Activated T-helper 17 cell treated with anti-CD3 and anti-CD28 coated beads, Interleukin-2, amount 50 U/mL, for 72 hours (primary cell): ENCODE measurements at regions not wholly inside any gene's neighbourhood (a gene's known extent, or its start where the extent isn't known, plus 50 kb on each side); places are given as distances from the start of the nearest gene placed in this dataset.
"Not testable (repeated sequence)": the region's sequence is repeated elsewhere in the genome, so short reads cannot be mapped to it uniquely, and the experiment has no call there.

Source experiments
- ATAC-seq: fragments of 150-1000 bp; cut with Tn5 transposase; replicated peaks from 2 replicates; pipeline ENCODE4 v1.10.0; 2021; ENCODE audit warnings: mild to moderate bottlenecking, moderate library complexity
- H3K27ac Mint-ChIP-seq: one replicate; pipeline ENCODE4 v1.8.0; 2022; ENCODE audit warnings: mixed read lengths
- H3K27me3 Mint-ChIP-seq: one replicate; pipeline ENCODE4 v1.8.0; 2022; ENCODE audit warnings: mixed read lengths
- H3K36me3 Mint-ChIP-seq: one replicate; pipeline ENCODE4 v1.8.0; 2022; ENCODE audit warnings: low read depth, mild to moderate bottlenecking, mixed read lengths
- H3K4me1 Mint-ChIP-seq: one replicate; pipeline ENCODE4 v1.8.0; 2022; ENCODE audit warnings: mixed read lengths
- H3K4me3 Mint-ChIP-seq: one replicate; pipeline ENCODE4 v1.8.0; 2022; ENCODE audit warnings: mild to moderate bottlenecking, mixed read lengths
- H3K9me3 Mint-ChIP-seq: one replicate; pipeline ENCODE4 v1.8.0; 2022; ENCODE audit warnings: mixed read lengths

DNA sequence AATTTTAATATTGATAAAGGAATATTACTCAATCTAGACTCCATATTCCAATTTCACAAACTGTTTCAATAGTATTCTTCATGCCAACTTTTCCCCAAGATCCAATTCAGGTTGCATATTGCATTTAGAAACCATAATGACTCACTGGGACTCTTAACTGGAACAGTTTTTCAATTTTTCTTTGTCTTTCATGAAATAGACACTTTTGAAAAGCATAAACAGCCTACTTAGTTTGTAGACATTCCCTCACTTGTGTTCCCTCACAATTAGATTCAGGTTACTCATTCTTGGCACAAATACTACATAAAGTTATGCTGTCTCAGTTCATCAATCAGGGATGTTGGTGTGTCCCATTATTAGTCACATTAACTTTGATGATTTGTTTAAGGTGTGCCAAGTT is 1768.4 kb upstream of the PIK3C3 start:
- H3K36me3 Mint-ChIP-seq: no peaks in the 10 kb centered on the region
- H3K27me3 Mint-ChIP-seq: no peaks in the 10 kb centered on the region
- no peaks in the 10 kb centered on the region for H3K4me1 Mint-ChIP-seq
- no peaks in the 10 kb centered on the region for H3K9me3 Mint-ChIP-seq
- no peak for ATAC-seq
- no peak overlapping the region for H3K4me3 Mint-ChIP-seq
- no peak overlapping the region for H3K27ac Mint-ChIP-seq

DNA sequence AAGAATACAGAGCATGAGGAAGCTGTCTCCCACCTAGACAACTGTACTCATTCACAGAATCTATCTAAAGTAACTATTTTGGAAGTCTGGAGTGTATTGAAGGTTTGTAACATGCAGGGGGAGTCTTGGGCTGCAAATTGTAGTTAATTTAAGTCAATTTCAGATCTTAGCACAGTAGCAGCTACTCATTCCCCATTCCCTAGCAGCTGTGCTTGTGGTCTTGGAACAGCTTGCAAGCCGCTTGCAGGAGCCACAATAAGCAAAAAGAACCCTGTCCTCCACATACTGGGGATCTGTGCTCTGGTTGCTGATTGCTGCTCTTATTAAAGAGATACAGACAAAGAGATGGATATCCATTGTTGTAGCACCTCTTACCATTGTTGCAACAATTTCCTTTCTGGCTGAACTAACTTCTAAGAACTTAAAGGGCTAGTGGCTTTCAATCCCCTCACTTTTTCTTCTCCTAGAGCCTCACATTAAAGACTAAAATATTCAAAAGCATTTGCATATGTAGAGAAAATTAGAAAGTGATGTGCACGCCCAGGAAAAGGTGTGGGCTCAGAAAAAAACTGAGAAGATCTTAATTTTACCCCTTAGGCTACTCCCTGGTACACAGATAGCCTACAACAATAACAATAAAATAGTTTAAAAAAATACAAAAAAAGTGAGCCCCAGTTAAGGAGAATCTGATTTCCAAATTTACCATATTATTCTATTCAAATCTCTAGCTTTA is 1775.1 kb upstream of the PIK3C3 start:
- H3K36me3 Mint-ChIP-seq: no peaks in the 10 kb centered on the region
- H3K27me3 Mint-ChIP-seq: no peaks in the 10 kb centered on the region
- no peaks in the 10 kb centered on the region for H3K4me1 Mint-ChIP-seq
- no peak overlapping the region for H3K4me3 Mint-ChIP-seq
- no peak overlapping the region for H3K27ac Mint-ChIP-seq
- H3K9me3 Mint-ChIP-seq: peaks cover 14% of the 10 kb centered on the region
- no peak for ATAC-seq

DNA sequence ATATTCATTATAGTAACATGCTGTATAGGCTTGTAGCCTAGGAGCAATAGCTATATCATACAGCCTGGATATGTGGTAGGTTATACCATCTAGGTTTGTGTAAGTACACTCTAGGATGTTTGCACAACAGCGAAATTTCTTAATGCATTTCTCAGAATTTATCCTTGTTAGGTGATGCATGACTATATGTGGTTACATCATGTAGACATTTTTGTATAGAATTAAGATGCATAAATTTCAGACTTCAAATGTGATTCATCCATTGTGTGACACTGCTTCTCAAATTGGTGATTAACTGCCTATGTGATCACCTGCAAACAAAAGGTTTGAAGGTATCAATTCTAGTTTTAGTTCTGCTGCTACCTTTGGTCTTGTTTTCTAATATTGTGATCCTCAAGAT is 1787.0 kb upstream of the PIK3C3 start:
- H3K36me3 Mint-ChIP-seq: no peaks in the 10 kb centered on the region
- no peak overlapping the region for H3K4me3 Mint-ChIP-seq
- no peaks in the 10 kb centered on the region for H3K4me1 Mint-ChIP-seq
- ATAC-seq: no peak
- H3K9me3 Mint-ChIP-seq: peaks cover 17% of the 10 kb centered on the region
- H3K27ac Mint-ChIP-seq: no peak overlapping the region
- no peaks in the 10 kb centered on the region for H3K27me3 Mint-ChIP-seq

DNA sequence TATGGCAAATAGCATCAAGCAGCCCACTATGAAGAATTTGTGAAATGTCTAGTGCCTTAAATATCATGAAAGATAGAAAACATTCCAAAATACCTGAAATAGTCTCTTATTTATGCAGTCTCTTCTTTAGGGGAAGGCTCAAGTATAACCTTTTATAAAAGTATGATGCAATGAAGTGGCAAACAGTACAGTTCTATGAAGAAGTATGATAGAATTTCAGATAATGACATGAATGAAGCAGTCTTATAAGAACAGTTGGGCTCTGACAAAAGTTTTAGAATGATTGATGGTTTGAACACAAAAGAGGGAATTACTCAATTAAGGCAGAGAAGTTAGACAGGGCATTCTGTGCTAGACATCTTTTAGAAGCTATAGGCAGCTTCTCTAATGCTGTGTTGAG is 1791.8 kb upstream of the PIK3C3 start:
- H3K27me3 Mint-ChIP-seq: no peaks in the 10 kb centered on the region
- ATAC-seq: no peak
- H3K36me3 Mint-ChIP-seq: no peaks in the 10 kb centered on the region
- H3K4me3 Mint-ChIP-seq: no peak overlapping the region
- H3K27ac Mint-ChIP-seq: no peak overlapping the region
- no peaks in the 10 kb centered on the region for H3K4me1 Mint-ChIP-seq
- H3K9me3 Mint-ChIP-seq: peaks cover 4% of the 10 kb centered on the region

DNA sequence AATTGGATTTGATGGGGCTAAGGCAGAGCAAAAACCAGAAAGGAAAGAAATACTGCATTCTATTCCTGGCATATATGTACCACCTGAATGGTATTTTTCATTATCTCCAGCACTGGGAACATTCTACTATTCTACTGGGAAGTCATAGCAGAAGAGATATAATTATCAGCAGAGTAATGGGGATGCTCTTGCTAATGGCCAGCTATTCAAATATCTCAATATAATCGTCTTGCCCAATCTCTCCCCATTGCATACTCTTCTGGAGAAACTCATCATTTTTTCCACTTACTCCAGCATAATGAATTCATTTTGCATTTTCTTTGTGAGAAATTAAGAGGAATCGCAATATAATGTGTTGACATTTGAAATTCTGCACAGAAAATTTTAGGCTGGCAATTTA is 1794.7 kb upstream of the PIK3C3 start:
- H3K4me3 Mint-ChIP-seq: no peak overlapping the region
- no peaks in the 10 kb centered on the region for H3K27me3 Mint-ChIP-seq
- peaks cover 9% of the 10 kb centered on the region for H3K9me3 Mint-ChIP-seq
- no peaks in the 10 kb centered on the region for H3K4me1 Mint-ChIP-seq
- H3K27ac Mint-ChIP-seq: no peak overlapping the region
- ATAC-seq: no peak
- no peaks in the 10 kb centered on the region for H3K36me3 Mint-ChIP-seq

DNA sequence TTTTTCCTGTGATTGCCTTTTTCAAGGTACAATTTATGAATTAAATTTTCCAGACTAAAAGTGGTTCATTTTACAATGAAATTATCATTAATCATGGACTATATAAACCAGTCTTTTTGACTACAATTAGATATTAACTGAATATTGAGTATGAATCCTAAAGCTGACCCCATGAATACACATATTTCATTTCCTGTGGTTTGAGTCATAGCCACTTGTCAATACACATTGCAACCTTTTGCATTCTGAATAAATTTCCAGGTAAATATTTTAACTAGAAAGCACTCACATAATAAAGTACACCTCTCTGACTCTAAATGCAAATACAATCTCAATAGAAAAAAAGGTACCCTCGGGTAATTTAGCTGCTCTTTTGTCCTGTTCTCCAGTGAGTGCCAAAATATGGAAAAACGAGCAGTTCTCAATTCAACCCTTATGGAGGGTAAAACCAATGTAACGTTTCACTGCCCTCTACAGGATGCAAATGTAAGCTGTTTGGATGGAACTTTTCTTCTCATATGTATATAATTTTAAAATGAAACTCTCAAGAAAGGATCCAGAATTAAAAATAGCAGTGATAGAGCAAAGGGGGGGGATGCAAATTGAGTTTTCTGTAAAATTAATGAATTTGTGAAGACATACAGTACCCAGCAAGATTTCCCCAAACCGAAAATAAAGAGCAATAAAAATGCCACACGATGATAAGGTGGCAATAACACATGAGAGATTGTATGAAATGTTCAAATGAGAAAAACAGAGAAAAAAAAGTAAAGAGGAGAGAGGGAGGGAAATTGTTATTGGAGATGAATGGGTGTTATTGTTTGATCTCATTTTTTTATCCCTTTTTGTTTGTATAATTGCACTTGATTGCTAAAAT is 1795.7 kb upstream of the PIK3C3 start:
- Mint-ChIP-seq H3K36me3 (no peaks in the 10 kb centered on the region), H3K27ac (no peak overlapping the region), H3K4me1 (no peaks in the 10 kb centered on the region), H3K9me3 (peaks cover 9% of the 10 kb centered on the region), H3K4me3 (no peak overlapping the region), H3K27me3 (no peaks in the 10 kb centered on the region)
- no peak for ATAC-seq

DNA sequence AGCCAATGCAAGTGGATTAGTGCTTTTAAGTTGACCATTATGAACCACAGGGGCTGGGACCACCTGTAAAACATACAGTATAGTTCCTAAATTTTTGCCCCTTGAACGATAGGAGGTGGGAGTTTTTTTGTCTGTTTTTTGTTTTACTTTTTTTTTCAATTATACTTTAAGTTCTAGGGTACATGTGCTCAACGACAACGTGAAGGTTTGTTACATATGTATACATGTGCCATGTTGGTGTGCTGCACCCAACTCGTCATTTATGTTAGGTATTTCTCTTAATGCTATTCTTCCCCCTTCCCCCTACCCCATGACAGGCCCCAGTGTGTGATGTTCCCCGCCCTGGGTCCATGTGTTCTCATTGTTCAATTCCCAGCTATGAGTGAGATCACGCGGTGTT is 1797.9 kb upstream of the PIK3C3 start:
- no peaks in the 10 kb centered on the region for H3K27me3 Mint-ChIP-seq
- H3K36me3 Mint-ChIP-seq: no peaks in the 10 kb centered on the region
- no peak for ATAC-seq
- no peak overlapping the region for H3K27ac Mint-ChIP-seq
- H3K9me3 Mint-ChIP-seq: peaks cover 9% of the 10 kb centered on the region
- H3K4me3 Mint-ChIP-seq: no peak overlapping the region
- H3K4me1 Mint-ChIP-seq: no peaks in the 10 kb centered on the region

DNA sequence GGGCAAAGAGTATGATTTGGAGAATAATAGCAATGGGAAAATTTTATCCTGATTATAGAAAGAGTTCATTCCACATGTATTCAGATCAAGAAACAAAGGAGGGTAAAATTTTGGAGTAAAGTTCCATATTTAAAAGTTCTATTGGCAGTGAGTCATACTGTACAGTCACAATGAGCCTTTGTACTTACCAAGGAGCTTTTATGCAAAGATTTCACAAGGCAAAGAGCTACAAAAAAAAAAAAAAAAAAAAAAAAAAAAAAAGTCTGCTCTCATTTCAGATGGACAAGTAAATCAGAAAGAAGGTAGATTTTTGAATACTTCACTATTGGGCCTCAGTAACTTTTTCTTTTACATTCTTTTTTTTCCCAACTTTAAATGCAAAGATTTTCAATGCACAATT is 1802.2 kb upstream of the PIK3C3 start:
- no peak overlapping the region for H3K4me3 Mint-ChIP-seq
- H3K9me3 Mint-ChIP-seq: peaks cover 17% of the 10 kb centered on the region
- no peak overlapping the region for H3K27ac Mint-ChIP-seq
- ATAC-seq: no peak
- no peaks in the 10 kb centered on the region for H3K36me3 Mint-ChIP-seq
- H3K27me3 Mint-ChIP-seq: no peaks in the 10 kb centered on the region
- no peaks in the 10 kb centered on the region for H3K4me1 Mint-ChIP-seq

DNA sequence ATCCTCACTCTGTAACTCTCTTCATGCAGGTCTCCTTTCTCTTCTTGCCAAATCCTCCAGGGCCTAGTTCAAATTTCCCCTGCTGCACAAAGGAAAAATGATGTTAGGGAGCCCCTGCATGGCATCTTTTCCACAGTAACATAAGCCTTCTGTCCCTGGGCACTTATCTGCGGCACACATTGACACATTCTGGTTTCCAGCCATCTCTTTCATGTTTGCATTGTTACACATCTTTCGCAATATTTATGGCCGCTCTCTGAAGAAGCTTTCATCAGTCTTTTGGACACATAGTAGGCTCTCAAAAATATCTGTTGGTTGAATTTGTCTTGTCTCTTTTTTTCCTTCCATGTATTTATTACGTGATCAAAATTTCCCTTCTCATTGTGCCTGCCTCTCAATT is 1806.1 kb upstream of the PIK3C3 start:
- Mint-ChIP-seq H3K36me3 (no peaks in the 10 kb centered on the region), H3K9me3 (peaks cover 12% of the 10 kb centered on the region), H3K4me1 (no peaks in the 10 kb centered on the region), H3K27ac (no peak overlapping the region), H3K4me3 (no peak overlapping the region), H3K27me3 (no peaks in the 10 kb centered on the region)
- no peak for ATAC-seq

DNA sequence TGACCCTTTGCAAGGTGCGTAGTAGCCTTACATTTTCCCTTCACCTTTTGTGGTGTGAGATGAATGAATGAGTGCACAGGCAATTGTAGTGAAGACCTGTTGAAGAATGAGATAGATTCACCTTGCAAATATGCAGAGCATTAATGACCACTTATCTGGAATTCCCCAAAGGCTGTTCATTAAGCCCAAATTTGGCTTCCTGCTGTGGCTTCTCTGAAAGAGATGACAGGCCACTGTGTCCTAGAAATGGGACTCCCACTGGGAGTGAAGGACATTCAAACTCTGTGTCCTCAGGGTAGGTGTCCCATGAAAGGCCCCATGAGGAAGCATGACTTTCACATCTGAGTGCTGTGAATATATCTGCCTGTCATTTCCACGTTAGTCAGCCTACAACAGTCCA is 1821.8 kb upstream of the PIK3C3 start:
- no peaks in the 10 kb centered on the region for H3K27me3 Mint-ChIP-seq
- H3K4me3 Mint-ChIP-seq: no peak overlapping the region
- H3K27ac Mint-ChIP-seq: no peak overlapping the region
- peaks cover 17% of the 10 kb centered on the region for H3K9me3 Mint-ChIP-seq
- no peaks in the 10 kb centered on the region for H3K4me1 Mint-ChIP-seq
- ATAC-seq: no peak
- H3K36me3 Mint-ChIP-seq: no peaks in the 10 kb centered on the region

DNA sequence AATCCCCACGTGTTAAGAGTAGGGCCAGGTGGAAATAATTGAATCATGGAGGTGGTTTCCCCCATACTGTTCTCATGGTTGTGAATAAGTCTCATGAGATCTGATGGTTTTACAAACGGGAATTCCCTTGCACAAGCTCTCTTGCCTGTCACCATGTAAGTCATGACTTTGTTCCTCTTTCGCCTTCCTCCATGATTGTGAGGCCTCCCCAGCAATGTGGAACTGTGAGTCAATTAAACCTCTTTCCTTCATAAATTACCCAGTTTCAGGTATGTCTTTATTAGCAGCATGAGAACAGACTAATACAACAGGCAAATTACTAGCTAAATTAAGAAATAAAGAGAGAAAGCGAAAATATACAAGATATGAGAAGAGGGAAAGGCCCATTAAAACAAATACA is 1822.6 kb upstream of the PIK3C3 start:
- not testable (repeated sequence) for ATAC-seq, H3K27me3 Mint-ChIP-seq

DNA sequence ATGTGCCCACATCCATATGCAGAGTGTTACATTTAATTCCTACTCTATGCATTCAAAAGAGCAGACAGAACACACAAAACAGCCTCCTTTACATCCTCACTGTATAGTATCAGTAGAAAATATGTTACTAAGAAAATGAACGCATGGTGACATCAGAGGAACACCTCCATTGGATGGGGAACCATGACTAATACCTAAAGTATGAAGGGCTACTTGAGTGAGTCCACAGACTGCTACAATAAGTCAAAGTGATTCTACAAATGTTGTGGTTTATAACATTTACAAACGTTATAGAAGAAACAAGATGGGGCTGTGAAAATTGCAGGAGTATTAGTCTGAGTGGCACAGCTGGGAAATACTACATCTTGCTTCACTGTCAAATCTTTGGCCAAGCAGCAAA is 1830.9 kb upstream of the PIK3C3 start:
- Mint-ChIP-seq H3K27ac (no peak overlapping the region), H3K4me3 (no peak overlapping the region), H3K9me3 (peaks cover 17% of the 10 kb centered on the region), H3K36me3 (no peaks in the 10 kb centered on the region), H3K27me3 (no peaks in the 10 kb centered on the region), H3K4me1 (no peaks in the 10 kb centered on the region)
- ATAC-seq: no peak

More for the DNA sequence above, 1822.6 kb upstream of the PIK3C3 start:
- not testable (repeated sequence) for H3K36me3 Mint-ChIP-seq, H3K27ac Mint-ChIP-seq, H3K4me1 Mint-ChIP-seq, H3K4me3 Mint-ChIP-seq
- peaks cover 17% of the 10 kb centered on the region for H3K9me3 Mint-ChIP-seq

DNA sequence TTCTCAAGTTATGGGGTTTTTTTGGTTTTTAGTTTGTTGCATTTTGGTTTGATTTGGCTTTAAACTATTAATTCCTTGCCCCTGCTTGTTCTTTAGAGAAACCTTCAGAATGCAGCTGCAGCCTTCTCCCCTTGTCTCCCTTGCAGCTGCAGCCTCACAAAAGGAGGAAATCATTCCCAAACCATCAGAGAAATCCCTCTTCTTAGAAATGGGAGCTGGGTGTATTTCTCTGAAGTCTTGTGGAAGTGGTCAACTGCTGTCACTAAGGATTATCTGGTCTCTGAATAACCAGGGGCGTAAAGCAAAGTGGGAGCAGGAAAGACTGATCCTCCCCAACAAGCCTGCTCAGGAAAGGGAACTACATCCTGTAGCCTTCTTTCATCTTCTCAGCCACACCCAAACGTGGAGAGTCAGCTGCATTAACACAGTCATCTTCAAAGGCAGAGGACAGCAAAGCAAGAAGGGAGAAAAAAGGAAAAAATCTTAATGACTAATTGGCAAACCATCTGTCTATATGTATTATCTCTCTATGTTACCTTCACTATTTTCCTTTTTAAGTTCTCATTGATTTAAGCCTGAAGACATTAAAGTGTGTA is 1834.1 kb upstream of the PIK3C3 start:
- ATAC-seq: no peak
- Mint-ChIP-seq H3K4me1 (no peaks in the 10 kb centered on the region), H3K36me3 (no peaks in the 10 kb centered on the region), H3K27ac (no peak overlapping the region), H3K4me3 (no peak overlapping the region), H3K27me3 (no peaks in the 10 kb centered on the region), H3K9me3 (peaks cover 18% of the 10 kb centered on the region)

DNA sequence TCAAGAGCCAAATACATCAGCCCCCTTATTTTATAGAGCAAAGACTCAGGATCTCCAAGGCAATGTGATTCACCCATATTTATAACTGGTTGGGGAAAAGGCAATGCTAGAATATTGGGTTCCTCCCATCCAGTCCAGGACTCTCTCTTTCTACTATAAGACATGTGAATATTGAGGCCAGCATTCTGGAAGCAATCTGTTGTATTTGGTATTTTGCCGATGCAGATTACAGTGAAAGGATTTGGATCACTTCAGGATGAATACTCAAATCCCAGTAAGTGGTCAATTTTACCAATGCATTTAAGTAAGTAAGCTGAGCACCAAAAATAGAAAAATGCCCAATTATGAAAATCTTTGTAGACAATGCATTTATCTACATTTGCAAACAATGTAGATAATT is 1834.7 kb upstream of the PIK3C3 start:
- no peak for ATAC-seq
- Mint-ChIP-seq H3K9me3 (peaks cover 18% of the 10 kb centered on the region), H3K4me3 (no peak overlapping the region), H3K4me1 (no peaks in the 10 kb centered on the region), H3K36me3 (no peaks in the 10 kb centered on the region), H3K27ac (no peak overlapping the region), H3K27me3 (no peaks in the 10 kb centered on the region)

DNA sequence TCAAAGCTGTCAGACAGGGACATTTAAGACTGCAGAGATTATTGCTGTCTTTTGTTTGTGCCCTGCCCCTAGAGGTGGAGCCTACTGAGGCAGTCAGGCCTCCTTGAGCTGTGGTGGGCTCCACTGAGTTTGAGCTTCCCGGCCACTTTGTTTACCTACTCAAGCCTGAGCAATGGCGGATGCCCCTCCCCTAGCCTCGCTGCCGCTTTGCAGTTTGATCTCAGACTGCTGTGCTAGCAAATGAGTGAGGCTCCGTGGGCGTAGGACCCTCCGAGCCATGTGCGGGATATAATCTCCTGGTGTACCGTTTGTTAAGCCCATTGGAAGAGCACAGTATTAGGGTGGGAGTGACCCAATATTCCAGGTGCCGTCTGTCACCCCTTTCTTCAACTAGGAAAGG is 1835.5 kb upstream of the PIK3C3 start:
- not testable (repeated sequence) for H3K27me3 Mint-ChIP-seq, H3K4me1 Mint-ChIP-seq, ATAC-seq, H3K36me3 Mint-ChIP-seq, H3K4me3 Mint-ChIP-seq, H3K27ac Mint-ChIP-seq
- peaks cover 16% of the 10 kb centered on the region for H3K9me3 Mint-ChIP-seq
